Astrocyte (in vitro differentiated cells and primary cell): ENCODE measurements at regions not wholly inside any gene's neighbourhood (a gene's known extent, or its start where the extent isn't known, plus 50 kb on each side); places are given as distances from the start of the nearest gene placed in this dataset.

Experiments
- EZH2 ChIP-seq: IDR thresholded peaks from 2 replicates; pipeline ENCODE4 v1.6.1; 2012; ENCODE audit warnings: mild to moderate bottlenecking, low read length, inconsistent platforms; ENCODE audit not compliant: insufficient read depth
- TF ChIP-seq, protein P1 (sequence below): IDR thresholded peaks from 2 replicates; pipeline ENCODE4 v1.5.1; 2011; ENCODE audit warnings: low read depth, mild to moderate bottlenecking, inconsistent platforms, low read length, moderate library complexity; ENCODE audit not compliant: insufficient read depth

DNA sequence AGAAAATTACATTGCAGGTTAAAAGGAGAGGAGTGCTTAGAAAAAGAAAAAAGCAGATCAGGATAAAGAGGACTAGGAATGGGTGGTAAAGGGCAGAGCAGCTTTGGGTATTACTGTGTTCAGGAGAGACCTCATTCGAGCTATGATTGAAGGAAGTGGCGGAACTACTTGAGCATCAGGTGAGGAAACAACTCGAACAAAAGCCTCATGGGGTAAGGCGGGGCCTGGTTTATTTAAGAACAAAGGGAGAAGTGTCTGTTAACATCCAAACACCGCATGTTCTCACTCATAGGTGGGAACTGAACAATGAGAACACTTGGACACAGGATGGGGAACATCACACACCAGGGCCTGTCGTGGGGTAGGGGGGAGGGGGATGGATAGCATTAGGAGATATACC is 444.6 kb upstream of the CCDC196 start:
- no peak for TF ChIP-seq EZH2
- TF ChIP-seq, protein P1, sequence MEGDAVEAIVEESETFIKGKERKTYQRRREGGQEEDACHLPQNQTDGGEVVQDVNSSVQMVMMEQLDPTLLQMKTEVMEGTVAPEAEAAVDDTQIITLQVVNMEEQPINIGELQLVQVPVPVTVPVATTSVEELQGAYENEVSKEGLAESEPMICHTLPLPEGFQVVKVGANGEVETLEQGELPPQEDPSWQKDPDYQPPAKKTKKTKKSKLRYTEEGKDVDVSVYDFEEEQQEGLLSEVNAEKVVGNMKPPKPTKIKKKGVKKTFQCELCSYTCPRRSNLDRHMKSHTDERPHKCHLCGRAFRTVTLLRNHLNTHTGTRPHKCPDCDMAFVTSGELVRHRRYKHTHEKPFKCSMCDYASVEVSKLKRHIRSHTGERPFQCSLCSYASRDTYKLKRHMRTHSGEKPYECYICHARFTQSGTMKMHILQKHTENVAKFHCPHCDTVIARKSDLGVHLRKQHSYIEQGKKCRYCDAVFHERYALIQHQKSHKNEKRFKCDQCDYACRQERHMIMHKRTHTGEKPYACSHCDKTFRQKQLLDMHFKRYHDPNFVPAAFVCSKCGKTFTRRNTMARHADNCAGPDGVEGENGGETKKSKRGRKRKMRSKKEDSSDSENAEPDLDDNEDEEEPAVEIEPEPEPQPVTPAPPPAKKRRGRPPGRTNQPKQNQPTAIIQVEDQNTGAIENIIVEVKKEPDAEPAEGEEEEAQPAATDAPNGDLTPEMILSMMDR: no peak
